Testis (tissue), 2 donors: ENCODE measurements at regions not wholly inside any gene's neighbourhood (a gene's known extent, or its start where the extent isn't known, plus 50 kb on each side); places are given as distances from the start of the nearest gene placed in this dataset.

Source experiments
- POLR2A ChIP-seq: fragments of 450-650 bp; IDR thresholded peaks from one replicate; pipeline ENCODE4 v1.6.1; 2017; ENCODE audit warnings: antibody characterized with exemption, mild to moderate bottlenecking, moderate library complexity
- TF ChIP-seq, protein P1 (sequence below), 3 experiments: fragments of 450-650 bp in 2 of 3; fragments of 200-600 bp in 1 of 3; sonication (generic) in 1 of 3; IDR thresholded peaks; one replicate each; pipeline ENCODE4 v1.5.1; 2016 to 2019; ENCODE audit warnings: antibody characterized with exemption in 3 of 3, mild to moderate bottlenecking in 2 of 3, moderate library complexity in 1 of 3

DNA sequence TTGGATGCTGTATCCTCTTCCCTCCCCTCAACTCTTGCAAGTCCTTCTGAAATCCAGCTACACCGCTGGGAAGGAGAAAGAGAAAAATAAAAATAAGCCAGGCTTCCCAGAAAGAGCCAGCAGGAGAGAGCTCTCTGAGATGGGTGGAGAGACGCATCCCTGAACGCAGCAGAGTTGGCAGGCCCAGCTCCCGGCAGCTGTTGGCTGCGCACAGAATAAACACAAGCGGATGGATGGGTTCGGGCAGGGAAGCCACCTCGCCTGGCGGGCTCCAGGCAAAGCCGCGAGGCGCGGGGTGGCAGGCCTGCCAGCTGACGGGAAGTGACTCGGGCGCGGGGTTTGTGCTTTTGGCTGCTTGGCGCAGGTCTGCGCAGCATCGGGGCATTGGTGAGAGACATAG is 537.7 kb downstream of the MIAT start:
- TF ChIP-seq, protein P1, sequence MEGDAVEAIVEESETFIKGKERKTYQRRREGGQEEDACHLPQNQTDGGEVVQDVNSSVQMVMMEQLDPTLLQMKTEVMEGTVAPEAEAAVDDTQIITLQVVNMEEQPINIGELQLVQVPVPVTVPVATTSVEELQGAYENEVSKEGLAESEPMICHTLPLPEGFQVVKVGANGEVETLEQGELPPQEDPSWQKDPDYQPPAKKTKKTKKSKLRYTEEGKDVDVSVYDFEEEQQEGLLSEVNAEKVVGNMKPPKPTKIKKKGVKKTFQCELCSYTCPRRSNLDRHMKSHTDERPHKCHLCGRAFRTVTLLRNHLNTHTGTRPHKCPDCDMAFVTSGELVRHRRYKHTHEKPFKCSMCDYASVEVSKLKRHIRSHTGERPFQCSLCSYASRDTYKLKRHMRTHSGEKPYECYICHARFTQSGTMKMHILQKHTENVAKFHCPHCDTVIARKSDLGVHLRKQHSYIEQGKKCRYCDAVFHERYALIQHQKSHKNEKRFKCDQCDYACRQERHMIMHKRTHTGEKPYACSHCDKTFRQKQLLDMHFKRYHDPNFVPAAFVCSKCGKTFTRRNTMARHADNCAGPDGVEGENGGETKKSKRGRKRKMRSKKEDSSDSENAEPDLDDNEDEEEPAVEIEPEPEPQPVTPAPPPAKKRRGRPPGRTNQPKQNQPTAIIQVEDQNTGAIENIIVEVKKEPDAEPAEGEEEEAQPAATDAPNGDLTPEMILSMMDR (IDR thresholded peaks at IDR 0.05) = no peak
- TF ChIP-seq POLR2A = no peak
